NCI-H2081 treated with DMSO at 0.1 percent for 48 hours (cell line): ENCODE measurements at regions not wholly inside any gene's neighbourhood (a gene's known extent, or its start where the extent isn't known, plus 50 kb on each side); places are given as distances from the start of the nearest gene placed in this dataset.
"Not testable (repeated sequence)": the region's sequence is repeated elsewhere in the genome, so short reads cannot be mapped to it uniquely, and the experiment has no call there.

Experiments used
- DNase-seq: peaks from one replicate; lab custom pipeline; 2025; lab: John Stamatoyannopoulos, UW

DNA sequence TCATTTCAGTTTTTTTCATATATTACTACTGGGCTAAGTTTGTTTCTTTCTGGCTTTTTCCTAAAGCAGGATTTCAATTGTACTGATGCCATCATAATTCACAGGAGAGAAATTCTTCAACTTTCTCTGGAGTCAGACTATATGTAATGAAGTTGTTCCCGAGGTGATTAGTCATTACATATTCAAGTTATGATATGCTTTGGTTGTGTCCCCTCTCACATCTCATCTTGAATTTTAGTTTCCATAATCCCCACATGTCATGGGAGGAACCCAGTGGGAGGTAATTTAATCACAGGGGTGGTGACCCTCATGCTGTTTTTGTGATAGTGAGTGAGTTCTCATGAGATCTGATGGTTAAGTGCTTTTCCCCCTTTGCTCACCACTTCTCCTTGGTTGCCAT, 227.5 kb upstream of the LRIG3 start:
- DNase-seq, result no peak

- DNase-seq, result no peak
These were observed 222.0 kb upstream of the LRIG3 start for GRCh38 chr12:59142183-59142790.

DNA sequence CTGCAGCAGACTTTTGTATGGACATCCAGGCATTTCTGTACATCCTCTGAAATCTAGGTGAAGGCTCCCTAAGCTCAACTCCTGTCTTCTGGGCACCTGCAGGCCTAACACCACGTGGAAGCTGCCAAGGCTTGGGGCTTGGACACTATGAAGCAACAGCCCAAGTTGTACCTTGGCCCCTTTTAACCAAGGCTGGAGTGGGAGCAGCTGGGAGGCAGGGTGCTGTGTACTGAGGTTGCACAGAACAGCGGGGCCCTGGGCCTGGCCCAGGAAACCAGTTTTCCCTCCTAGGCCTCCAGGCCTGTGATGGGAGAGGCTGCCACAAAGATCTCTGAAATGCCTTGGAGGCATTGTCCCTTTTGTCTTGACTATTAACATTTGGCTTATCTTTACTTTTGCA, 214.4 kb upstream of the LRIG3 start:
- DNase-seq, result no peak

DNA sequence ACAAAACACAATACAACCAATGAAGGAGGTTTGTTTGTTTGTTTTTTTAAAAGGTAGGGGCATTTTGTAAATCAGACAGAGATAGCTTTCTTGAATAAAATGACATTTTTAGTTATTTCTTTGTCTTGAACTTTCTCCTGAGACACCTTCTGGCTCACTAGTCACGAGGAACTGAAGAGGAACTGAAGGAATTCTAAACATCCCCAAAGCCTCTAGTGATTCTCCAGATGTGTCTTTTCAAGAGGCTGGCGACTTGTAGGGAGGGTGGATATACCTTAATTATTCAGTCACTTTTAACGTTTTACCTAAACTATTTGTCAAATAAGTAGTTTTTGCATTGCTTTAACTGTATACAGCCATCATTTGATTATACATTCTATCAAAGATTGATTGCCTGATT, 211.2 kb upstream of the LRIG3 start:
- no peak for DNase-seq

- DNase-seq, result no peak
These were observed 202.5 kb upstream of the LRIG3 start for GRCh38 chr12:59122784-59123183.

DNA sequence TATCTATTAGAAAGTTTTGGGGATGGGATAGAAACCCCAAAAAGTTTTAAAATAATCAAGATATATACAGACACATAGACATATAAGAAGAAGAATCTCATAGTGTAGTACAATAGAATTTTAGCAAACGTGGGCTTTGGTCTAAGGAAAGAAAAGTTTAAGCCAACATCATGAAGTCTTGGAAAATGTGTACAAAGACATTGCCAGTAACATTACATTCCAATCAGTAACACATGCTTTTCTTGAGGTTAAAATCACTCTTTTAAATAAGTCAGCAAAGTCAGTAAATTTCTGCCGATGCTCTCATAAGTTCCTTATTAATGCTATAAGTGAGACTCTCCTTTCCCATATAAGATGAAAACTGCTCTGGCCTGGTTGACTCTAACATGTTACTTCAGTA, 201.1 kb upstream of the LRIG3 start:
- no peak for DNase-seq

DNA sequence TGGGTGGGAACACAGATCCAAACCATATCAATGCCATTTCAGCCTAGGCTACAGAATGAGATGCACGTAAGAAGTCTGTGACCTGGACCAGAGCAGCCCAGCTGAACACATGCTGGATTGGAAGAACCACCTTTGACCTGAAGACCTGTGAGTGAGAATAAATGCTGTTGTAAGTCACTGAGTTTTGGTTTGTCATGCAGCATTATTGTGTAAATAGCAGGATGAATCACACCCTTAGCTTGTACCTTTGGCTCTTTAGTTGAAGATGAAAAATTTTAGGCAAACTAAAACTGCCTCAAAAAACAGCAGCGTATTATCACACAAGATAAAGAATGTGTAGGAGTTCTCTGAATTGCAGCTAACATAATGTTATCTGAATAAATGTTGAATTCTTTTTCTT, 199.4 kb upstream of the LRIG3 start:
- DNase-seq, result no peak

- no peak for DNase-seq
These were observed 198.1 kb upstream of the LRIG3 start for GRCh38 chr12:59118356-59118755.

- DNase-seq, result no peak
These were observed 195.7 kb upstream of the LRIG3 start for GRCh38 chr12:59115995-59116394.

- DNase-seq, result no peak
These were observed 195.2 kb upstream of the LRIG3 start for GRCh38 chr12:59115526-59115925.

DNA sequence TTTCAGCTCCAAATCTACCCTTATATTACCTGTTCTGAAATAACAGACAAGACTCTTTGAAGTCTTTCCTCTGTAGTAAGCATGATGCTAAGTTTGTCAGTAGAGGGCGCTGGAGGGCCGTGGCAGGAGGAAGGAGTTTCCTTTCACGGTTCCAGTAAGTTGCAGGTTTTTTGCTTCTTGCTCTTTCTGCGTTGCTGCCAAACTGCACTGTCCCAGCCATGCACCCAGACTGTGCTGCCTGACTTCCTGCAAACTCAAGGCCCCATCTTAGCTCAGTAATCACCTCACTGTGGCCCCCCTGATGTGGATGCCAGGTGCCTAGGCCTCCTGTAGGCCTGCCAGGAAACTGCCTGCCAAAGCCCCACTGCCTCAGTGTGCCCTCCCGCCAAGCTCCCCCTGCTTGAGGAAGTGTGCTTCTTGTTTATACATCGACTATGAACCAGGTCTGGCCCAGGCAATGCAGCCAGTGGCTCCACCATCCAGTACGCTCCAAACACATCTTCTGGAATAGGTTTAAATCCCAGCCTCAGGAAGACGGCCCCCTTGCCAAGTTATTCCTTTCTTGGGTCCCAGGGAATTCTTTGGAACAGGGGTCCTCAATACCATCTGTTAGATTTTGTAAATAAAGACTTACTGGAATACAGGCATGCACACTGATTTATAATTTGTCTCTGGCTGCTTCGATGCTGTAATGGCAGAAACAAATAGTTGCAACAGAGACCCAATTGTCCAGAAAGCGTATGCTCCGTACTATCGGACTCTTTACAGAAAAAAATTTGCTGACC, 193.7 kb upstream of the LRIG3 start:
- peak; percentile 44 for DNase-seq

DNA sequence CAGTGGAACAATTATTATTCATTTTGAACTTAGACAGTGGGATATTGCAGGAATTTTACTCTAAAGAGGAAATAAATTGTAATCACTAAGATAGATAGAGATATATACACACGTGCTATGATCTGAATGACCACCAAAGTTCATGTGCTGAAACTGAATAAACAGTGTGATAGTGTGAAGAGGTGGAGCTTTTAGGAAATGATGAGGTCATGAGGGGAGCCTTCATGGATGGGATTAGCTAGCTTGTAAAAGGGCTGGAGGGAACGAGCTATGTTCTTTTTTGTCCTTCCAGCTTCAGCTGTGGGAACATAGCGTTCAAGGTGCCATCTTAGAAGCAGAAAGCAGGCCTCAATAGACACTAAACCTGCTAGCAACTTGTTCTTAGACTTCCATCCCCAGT, 191.5 kb upstream of the LRIG3 start:
- no peak for DNase-seq

GRCh38 chr12:59108516-59108915, 188.2 kb upstream of the LRIG3 start:
- not testable (repeated sequence) for DNase-seq

GRCh38 chr12:59100585-59100984, 180.3 kb upstream of the LRIG3 start:
- DNase-seq, result no peak

DNA sequence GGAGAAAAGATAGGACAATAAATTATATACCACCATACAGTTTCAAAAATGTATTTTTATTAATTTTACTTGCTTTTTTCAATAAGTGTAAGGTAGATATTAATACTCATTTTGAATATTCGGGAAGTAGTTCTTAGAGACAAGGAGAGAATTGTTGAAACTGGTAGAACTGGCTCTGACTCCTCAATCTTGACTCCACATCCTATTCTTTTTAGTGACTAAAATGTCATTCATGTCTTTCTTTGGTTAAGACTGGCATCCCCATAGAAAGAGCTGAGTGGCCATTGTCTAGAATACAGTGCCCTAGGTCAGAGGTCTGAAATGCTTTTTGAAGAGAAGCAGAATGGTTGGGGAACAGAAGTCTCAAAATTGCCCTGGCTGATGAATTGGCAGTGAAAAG, 177.6 kb upstream of the LRIG3 start:
- no peak for DNase-seq

- no peak for DNase-seq
These were observed 175.9 kb upstream of the LRIG3 start for GRCh38 chr12:59096246-59096645.

GRCh38 chr12:59093073-59093772, 172.9 kb upstream of the LRIG3 start:
- DNase-seq, result no peak

GRCh38 chr12:59088673-59089072, 168.4 kb upstream of the LRIG3 start:
- no peak for DNase-seq

DNA sequence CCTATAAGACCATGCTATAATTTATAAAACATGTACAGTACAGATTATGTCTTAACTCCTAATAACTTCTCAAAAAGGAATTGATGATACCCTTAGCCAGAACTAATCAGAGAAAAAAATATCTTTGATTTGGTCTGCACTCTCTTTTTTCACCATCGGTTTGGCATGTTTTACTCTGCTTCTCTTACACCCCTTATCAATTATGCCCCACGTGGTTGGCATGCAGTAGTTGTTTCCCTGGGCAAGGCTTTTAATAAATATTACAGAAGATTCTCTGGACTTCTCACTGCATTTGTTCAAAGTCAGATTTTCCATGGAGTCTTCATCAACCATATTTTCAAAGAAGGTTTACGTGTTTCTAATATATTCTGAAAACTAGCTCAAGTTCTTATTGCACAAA, 167.4 kb upstream of the LRIG3 start:
- DNase-seq, result no peak

GRCh38 chr12:59087077-59087673, 166.9 kb upstream of the LRIG3 start:
- no peak for DNase-seq

DNA sequence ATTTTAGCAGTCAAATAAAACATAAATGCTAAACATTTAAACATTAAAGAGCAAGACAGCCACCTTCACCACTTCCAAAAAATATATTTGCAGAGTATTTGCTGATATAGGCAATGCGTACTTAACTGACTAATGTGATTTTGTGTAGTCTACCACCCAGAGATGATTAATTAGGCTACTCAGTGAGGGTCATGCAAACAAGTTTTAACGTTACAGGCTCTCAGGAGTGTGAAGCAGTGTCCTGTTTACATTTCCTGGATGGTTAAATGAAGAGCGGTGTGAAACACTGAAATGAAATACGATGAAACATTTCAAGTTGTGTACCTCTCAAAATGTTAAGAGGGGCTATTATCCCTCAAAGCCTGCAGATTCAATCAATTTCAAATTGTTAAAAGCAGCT, 165.8 kb upstream of the LRIG3 start:
- DNase-seq, result peak; percentile 61

DNA sequence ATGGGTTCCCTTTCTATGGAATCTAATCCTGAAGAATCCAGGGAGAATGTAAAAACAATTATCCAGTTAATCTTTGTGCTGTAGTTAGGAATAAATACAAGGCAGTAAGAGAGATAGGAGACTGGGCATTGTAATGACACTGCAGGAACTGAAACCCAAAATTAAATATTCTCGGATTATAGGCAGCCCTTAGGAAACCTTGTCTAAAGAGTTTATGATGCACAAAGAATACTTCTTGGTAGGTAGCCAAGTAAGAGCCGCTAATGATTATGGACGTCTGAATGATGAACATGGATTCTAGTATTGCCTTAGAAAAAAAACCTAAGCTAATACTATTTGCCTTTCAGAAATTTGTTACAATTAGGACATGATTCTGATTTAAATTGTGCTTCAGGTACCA, 165.4 kb upstream of the LRIG3 start:
- DNase-seq, result peak; percentile 74
